Stomach smooth muscle (tissue), 2 donors: ENCODE measurements at regions not wholly inside any gene's neighbourhood (a gene's known extent, or its start where the extent isn't known, plus 50 kb on each side); places are given as distances from the start of the nearest gene placed in this dataset.

ENCODE experiments used
- H3K27ac ChIP-seq: one replicate; pipeline ENCODE4 v1.7.0; 2013; ENCODE audit warnings: mild to moderate bottlenecking, low read length, inconsistent platforms
- H3K27me3 ChIP-seq, 2 donors: one replicate each; pipeline ENCODE4 v1.7.0; 2013; ENCODE audit warnings: low read length in 2 of 2; ENCODE audit not compliant: insufficient read depth in 2 of 2, control insufficient read depth in 1 of 2
- H3K36me3 ChIP-seq, 2 donors: one replicate each; pipeline ENCODE4 v1.7.0; 2013; ENCODE audit warnings: low read length in 2 of 2; ENCODE audit not compliant: control insufficient read depth in 2 of 2, insufficient read depth in 2 of 2
- H3K4me1 ChIP-seq: one replicate; pipeline ENCODE4 v1.7.0; 2013; ENCODE audit warnings: low read length; ENCODE audit not compliant: control insufficient read depth, insufficient read depth
- H3K4me3 ChIP-seq, 2 donors: one replicate each; pipeline ENCODE4 v1.7.0; 2013; ENCODE audit warnings: low read length in 2 of 2
- H3K9ac ChIP-seq, 2 donors: one replicate each; pipeline ENCODE4 v1.7.0; 2013; ENCODE audit warnings: low read length in 2 of 2, mild to moderate bottlenecking in 1 of 2
- H3K9me3 ChIP-seq, 2 donors: one replicate each; pipeline ENCODE4 v1.7.0; 2013; ENCODE audit warnings: low read length in 2 of 2; ENCODE audit not compliant: control insufficient read depth in 2 of 2
- donor health status: healthy.
- donor health status: Pancreatic carcinoma.

DNA sequence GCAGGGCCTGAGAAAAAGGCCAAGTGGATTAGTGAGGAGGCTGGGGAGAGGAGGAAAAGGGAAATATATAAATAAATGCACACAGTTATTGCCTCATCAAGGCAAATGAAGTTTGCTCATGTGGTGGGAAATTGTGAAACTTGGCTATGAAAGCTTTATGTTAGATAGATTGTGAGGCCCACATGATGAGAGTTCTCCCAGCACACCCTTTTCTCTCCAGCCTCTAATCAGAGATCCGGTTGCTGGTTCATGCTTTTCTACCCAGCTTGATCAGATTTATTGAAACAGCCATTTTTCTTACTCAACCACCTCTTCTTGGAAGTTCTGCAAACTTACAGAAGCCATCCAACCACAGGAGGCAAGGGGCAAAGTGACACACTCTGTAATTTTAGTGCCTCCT is 125.8 kb upstream of the KLF4 start:
- H3K27me3 ChIP-seq, result no peaks in the 10 kb centered on the region
- H3K4me3 ChIP-seq, result no peak overlapping the region
- H3K4me1 ChIP-seq, result no peaks in the 10 kb centered on the region
- H3K27ac ChIP-seq, result no peak overlapping the region
- no peak overlapping the region for H3K9ac ChIP-seq
- no peaks in the 10 kb centered on the region for H3K36me3 ChIP-seq
- no peaks in the 10 kb centered on the region for H3K9me3 ChIP-seq

DNA sequence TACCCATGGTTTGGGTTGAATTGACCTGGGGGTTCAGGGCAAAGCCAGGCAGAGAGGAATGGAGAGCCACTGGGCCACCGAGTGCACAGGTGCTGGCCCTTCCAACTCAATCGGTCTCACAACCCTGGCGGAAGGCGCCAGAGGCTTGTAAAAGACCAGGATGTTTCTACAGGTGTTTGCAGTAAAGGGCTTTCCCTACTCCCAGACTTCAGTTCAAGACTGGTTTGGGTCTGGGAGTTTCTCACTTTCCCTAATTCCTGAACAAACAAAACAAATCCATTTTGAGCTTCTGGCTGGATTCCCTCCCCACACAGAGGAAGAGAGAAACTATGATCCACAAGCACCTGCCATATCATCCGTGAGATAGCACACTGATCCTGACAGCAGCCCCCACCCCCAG is 125.2 kb upstream of the KLF4 start:
- Histone ChIP-seq H3K9ac (no peak overlapping the region), H3K9me3 (no peaks in the 10 kb centered on the region), H3K27ac (no peak overlapping the region), H3K27me3 (no peaks in the 10 kb centered on the region), H3K4me1 (no peaks in the 10 kb centered on the region), H3K36me3 (no peaks in the 10 kb centered on the region), H3K4me3 (no peak overlapping the region)

DNA sequence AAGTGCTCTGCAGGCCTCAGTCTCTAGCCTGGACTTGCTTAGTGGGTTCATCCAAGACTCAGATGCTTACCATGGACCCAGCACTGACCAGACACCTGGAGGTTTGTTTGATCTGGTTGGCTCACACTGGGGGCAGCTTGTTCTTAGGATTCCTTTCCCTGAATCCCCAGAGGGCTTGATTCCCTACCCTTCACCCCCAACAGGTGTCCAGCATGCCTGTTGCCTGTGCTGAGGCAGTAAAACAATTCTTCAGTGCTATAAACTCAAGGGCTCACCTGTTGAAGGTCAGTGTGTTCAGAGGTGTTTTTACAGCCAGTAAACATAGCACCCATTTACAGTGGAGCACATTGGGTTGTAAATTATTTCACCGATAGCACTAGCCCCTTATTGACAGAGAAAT is 123.8 kb upstream of the KLF4 start:
- no peaks in the 10 kb centered on the region for H3K4me1 ChIP-seq
- H3K9ac ChIP-seq, result no peak overlapping the region
- H3K36me3 ChIP-seq, result no peaks in the 10 kb centered on the region
- no peaks in the 10 kb centered on the region for H3K9me3 ChIP-seq
- no peak overlapping the region for H3K27ac ChIP-seq
- H3K4me3 ChIP-seq, result no peak overlapping the region
- H3K27me3 ChIP-seq, result no peaks in the 10 kb centered on the region

DNA sequence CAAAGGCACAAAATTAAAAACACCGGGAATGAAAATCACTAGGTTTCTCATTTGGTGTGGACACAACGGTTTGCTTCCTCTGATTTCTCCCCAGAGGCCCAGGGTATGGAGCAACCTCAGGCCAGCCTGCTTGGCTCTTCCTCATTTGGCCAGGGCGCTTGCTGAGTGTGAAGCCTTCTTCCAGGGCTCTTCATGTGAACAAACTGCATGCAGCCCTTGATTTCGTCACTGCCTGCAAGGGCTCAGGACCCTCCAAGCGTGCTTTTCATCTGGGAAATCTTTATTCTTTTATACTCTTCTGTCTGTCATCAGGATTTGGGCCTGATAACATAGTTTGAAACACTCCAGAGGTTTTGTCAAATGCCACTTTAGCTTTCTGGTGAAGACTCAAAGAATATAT is 122.6 kb upstream of the KLF4 start:
- no peaks in the 10 kb centered on the region for H3K27me3 ChIP-seq
- H3K9ac ChIP-seq, result no peak overlapping the region
- no peaks in the 10 kb centered on the region for H3K36me3 ChIP-seq
- no peak overlapping the region for H3K27ac ChIP-seq
- H3K4me3 ChIP-seq, result no peak overlapping the region
- no peaks in the 10 kb centered on the region for H3K9me3 ChIP-seq
- no peaks in the 10 kb centered on the region for H3K4me1 ChIP-seq

DNA sequence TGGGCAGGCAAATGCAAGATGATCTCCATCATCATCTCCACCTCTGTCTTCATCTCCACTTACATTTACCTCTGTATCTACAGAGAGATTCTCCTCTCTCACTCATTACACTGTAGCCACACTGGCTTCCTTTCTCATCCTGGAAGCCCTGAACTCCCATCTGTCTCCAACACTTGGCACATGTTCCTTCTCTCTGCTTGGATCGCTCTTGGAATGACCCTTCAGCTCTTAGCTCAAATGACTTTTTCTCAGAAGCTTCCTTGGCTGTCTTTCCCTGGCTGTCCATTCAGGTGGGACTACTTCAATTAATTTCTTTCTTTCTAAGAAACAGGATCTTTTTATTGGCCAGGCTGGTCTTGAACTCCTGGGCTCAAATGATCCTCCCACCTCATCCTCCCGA is 120.0 kb upstream of the KLF4 start:
- Histone ChIP-seq H3K4me1 (no peaks in the 10 kb centered on the region), H3K27ac (no peak overlapping the region), H3K9me3 (no peaks in the 10 kb centered on the region), H3K36me3 (no peaks in the 10 kb centered on the region), H3K4me3 (no peak overlapping the region), H3K9ac (no peak overlapping the region), H3K27me3 (no peaks in the 10 kb centered on the region)

DNA sequence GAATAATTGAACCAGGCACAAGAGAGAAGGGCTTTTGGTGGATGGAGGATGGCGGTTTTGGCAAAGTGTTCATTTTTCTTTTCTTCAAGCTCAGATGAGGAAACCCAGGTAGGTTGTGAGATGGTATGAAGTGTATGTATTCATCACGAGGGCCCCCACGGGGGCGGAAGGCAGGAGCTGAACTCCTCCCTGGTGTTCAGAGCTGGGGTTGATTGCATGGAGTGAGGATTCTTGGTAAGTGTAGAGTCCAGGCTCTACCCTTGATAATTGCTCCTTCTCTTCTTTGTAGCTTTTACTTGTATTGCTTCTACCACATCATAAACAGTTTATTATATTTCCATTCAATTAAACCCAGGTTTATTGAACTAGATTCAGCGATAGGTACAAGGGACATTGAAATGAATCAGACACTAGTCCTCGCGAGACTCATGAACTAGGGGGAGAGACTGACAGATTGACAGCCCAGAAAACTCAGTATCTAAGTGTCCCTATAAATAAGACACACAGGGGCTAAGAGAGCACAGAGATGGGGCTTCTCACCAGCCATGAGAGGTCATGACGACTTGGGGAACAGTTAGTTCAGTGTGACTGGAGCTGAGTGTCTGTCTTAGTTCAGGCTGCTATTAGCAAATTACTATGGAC is 116.7 kb upstream of the KLF4 start:
- Histone ChIP-seq H3K4me3 (no peak overlapping the region), H3K9ac (no peak overlapping the region), H3K9me3 (no peaks in the 10 kb centered on the region), H3K27me3 (no peaks in the 10 kb centered on the region), H3K36me3 (no peaks in the 10 kb centered on the region), H3K4me1 (no peaks in the 10 kb centered on the region), H3K27ac (no peak overlapping the region)

DNA sequence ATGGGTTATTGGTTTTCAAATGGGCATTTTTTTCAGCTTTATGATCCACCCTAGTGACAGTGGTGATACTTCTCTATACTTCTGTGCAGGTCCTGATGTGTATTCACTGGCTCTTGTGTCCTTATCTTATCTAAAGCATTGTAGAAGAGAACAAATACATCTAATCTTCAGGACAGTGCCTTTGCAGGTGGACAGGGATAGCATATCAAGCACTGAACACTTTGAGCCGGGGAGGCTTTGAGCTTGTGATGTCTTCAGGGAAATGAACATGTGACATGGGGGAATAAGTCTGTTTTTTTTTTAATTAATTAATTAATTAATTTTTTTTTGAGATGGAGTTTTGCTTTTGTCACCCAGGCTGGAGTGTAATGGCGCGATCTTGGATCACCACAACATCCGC is 115.5 kb upstream of the KLF4 start:
- no peaks in the 10 kb centered on the region for H3K27me3 ChIP-seq
- no peaks in the 10 kb centered on the region for H3K4me1 ChIP-seq
- no peak overlapping the region for H3K27ac ChIP-seq
- H3K4me3 ChIP-seq, result no peak overlapping the region
- no peak overlapping the region for H3K9ac ChIP-seq
- no peaks in the 10 kb centered on the region for H3K36me3 ChIP-seq
- H3K9me3 ChIP-seq, result no peaks in the 10 kb centered on the region

DNA sequence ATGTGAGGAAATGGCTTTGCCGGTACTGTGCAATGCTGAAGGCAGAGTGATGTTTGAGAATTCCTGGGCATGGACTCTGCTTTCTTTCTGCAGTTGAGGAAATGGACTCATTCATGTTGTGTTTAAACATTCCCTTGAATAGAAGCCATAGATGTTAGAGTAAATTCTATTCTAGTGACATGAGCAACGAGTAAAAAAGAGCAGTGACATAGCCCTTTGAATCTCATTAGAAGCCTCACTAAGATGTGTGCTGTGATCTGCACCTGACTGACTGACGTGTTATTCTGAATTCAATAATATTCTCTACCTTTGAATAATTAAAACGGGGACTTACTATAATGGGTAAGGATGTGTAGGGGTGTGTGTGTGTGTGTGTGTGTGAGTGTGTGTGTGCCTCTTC is 113.7 kb upstream of the KLF4 start:
- Histone ChIP-seq H3K9ac (no peak overlapping the region), H3K9me3 (no peaks in the 10 kb centered on the region), H3K36me3 (no peaks in the 10 kb centered on the region), H3K4me1 (no peaks in the 10 kb centered on the region), H3K27me3 (no peaks in the 10 kb centered on the region), H3K27ac (no peak overlapping the region), H3K4me3 (no peak overlapping the region)

DNA sequence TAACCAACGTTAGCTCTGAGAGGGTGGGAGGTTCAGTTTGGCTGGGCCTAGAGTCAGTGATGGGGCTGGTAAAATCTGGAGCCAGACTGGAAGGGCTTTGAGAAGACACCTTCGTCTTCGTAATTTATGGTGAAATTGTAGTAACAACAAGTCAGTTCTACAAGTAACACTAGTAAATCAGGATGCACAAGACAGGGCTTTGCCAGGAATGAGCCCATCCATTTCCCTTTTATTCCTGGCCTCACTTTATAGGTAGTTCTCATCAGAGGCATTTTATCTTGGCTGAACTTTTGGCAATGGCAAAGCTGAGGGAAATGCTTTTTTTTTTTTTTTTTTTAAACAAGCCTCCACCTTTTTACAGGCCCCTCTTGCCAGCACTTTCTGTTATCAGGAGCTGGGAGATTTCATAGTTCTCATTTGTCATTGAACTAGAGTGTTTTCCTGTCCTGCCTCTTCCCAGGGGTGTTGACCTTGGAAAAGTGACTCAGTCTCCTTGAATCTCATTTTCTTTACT is 110.5 kb upstream of the KLF4 start:
- no peaks in the 10 kb centered on the region for H3K36me3 ChIP-seq
- no peak overlapping the region for H3K27ac ChIP-seq
- H3K9me3 ChIP-seq, result no peaks in the 10 kb centered on the region

DNA sequence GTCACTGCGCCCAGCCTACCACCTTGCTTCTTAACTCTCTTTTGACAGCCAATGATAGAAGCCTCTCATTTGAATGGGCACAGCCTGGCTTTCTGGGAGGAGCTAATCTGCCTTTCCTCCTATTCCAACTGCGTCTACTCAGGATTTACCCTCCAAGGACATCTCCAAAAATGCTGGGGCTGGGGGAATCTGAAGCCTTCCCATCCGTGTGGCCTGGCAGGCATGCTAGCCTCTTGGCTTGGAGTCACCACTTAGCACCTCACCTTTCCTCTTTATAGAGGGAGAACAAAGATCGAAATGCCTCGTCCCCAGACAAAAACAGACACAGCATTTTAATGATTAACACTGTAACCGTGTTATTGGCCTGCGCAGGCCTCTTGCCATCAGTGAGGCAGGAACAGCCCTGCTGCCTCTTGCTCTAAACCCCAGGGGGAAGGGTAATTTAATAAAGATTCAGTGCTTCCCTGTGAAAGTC is 108.2 kb upstream of the KLF4 start:
- no peaks in the 10 kb centered on the region for H3K9me3 ChIP-seq
- H3K27ac ChIP-seq, result no peak overlapping the region
- H3K4me3 ChIP-seq, result no peak overlapping the region
- H3K27me3 ChIP-seq, result no peaks in the 10 kb centered on the region
- no peaks in the 10 kb centered on the region for H3K4me1 ChIP-seq
- no peak overlapping the region for H3K9ac ChIP-seq
- no peaks in the 10 kb centered on the region for H3K36me3 ChIP-seq

More for the DNA sequence above, 110.5 kb upstream of the KLF4 start:
- Histone ChIP-seq H3K4me1 (no peaks in the 10 kb centered on the region), H3K27me3 (no peaks in the 10 kb centered on the region), H3K9ac (no peak overlapping the region), H3K4me3 (no peak overlapping the region)

DNA sequence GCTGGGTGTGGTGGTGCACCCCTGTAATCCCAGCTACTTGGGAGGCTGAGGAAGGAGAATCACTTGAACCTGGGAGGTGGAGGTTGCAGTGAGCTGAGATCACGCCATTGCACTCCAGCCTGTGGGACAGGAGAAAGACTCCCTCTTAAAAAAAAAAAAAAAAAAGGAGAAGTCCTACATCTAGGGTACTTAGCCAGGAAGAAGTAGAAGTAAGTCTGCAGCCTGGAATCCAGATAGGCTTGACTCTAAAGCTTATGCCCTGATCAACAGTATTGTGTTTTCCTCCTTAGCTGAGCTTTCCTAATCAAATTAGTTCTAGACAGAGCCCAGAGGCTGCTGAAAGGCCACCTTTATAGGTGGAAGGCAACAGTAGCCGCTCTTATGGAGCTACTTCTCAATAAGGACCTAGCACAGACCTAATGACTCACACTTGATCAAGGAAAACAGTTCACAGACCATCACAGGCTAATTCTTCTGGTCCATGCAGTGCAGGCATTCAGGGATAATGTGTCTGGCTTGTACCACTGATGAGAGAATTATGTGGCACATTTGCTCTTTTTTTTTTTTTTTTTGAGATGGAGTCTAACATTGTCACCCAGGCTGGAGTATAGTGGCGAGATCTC is 105.5 kb upstream of the KLF4 start:
- no peaks in the 10 kb centered on the region for H3K9me3 ChIP-seq
- no peak overlapping the region for H3K9ac ChIP-seq
- no peaks in the 10 kb centered on the region for H3K36me3 ChIP-seq
- H3K27ac ChIP-seq, result no peak overlapping the region
- H3K4me3 ChIP-seq, result no peak overlapping the region
- H3K4me1 ChIP-seq, result no peaks in the 10 kb centered on the region
- H3K27me3 ChIP-seq, result no peaks in the 10 kb centered on the region
